Astrocyte (in vitro differentiated cells and primary cell): ENCODE measurements at regions not wholly inside any gene's neighbourhood (a gene's known extent, or its start where the extent isn't known, plus 50 kb on each side); places are given as distances from the start of the nearest gene placed in this dataset.

ENCODE experiments used
- DNase-seq: peaks from one replicate; pipeline ENCODE4 v3.0.0-alpha.2; 2010; ENCODE audit warnings: low read depth
- FAIRE-seq: peaks from 2 replicates; lab custom pipeline; 2011; peaks lifted over from hg19 to GRCh38; lab: Jason Lieb, UNC
- H2AFZ ChIP-seq: 2 replicates; pipeline ENCODE4 v1.6.0; 2012; ENCODE audit warnings: low read depth, low read length, inconsistent platforms
- H3K27ac ChIP-seq: 2 replicates; pipeline ENCODE4 v1.5.1; 2011; ENCODE audit warnings: low read depth, low read length, inconsistent platforms
- H3K27me3 ChIP-seq: 2 replicates; pipeline ENCODE4 v1.6.0; 2011; ENCODE audit warnings: low read length, inconsistent platforms; ENCODE audit not compliant: insufficient read depth
- H3K36me3 ChIP-seq: 2 replicates; pipeline ENCODE4 v1.5.1; 2011; ENCODE audit warnings: low read length, inconsistent platforms; ENCODE audit not compliant: insufficient read depth
- H3K4me1 ChIP-seq: 2 replicates; pipeline ENCODE4 v1.5.1; 2011; ENCODE audit warnings: low read length, inconsistent platforms; ENCODE audit not compliant: insufficient read depth
- H3K4me2 ChIP-seq: 2 replicates; pipeline ENCODE4 v1.6.0; 2012; ENCODE audit warnings: low read length, inconsistent platforms
- H3K4me3 ChIP-seq: 2 replicates; pipeline ENCODE4 v1.5.1; 2011; ENCODE audit warnings: low read depth, mild to moderate bottlenecking, low read length, inconsistent platforms; ENCODE audit not compliant: insufficient read depth
- H3K79me2 ChIP-seq: 2 replicates; pipeline ENCODE4 v1.6.0; 2012; ENCODE audit warnings: mild to moderate bottlenecking, low read length, inconsistent platforms; ENCODE audit not compliant: insufficient read depth
- H3K9ac ChIP-seq: 2 replicates; pipeline ENCODE4 v1.6.0; 2012; ENCODE audit warnings: mild to moderate bottlenecking, low read length, inconsistent platforms
- H3K9me3 ChIP-seq: 2 replicates; pipeline ENCODE4 v1.5.1; 2012; ENCODE audit warnings: low read depth, mild to moderate bottlenecking, low read length, inconsistent platforms; ENCODE audit not compliant: insufficient read depth
- H4K20me1 ChIP-seq: 2 replicates; pipeline ENCODE4 v1.6.0; 2012; ENCODE audit warnings: low read length, inconsistent platforms; ENCODE audit not compliant: insufficient read depth
- H3K27ac Mint-ChIP-seq: one replicate; pipeline ENCODE4 v1.8.0; 2021; ENCODE audit warnings: mild to moderate bottlenecking, mixed read lengths; ENCODE audit not compliant: unreplicated experiment
- H3K27me3 Mint-ChIP-seq: one replicate; pipeline ENCODE4 v1.8.0; 2021; ENCODE audit warnings: low read depth, mixed read lengths; ENCODE audit not compliant: unreplicated experiment
- H3K36me3 Mint-ChIP-seq: one replicate; pipeline ENCODE4 v1.8.0; 2021; ENCODE audit warnings: low read depth, mixed read lengths; ENCODE audit not compliant: unreplicated experiment
- H3K4me1 Mint-ChIP-seq: one replicate; pipeline ENCODE4 v1.8.0; 2021; ENCODE audit warnings: low read depth, mixed read lengths; ENCODE audit not compliant: unreplicated experiment
- H3K4me3 Mint-ChIP-seq: one replicate; pipeline ENCODE4 v1.8.0; 2021; ENCODE audit warnings: mild to moderate bottlenecking, moderate library complexity, mixed read lengths; ENCODE audit not compliant: unreplicated experiment
- H3K9me3 Mint-ChIP-seq: one replicate; pipeline ENCODE4 v1.8.0; 2021; ENCODE audit warnings: mild to moderate bottlenecking, mixed read lengths; ENCODE audit not compliant: unreplicated experiment
- EZH2 ChIP-seq: IDR thresholded peaks from 2 replicates; pipeline ENCODE4 v1.6.1; 2012; ENCODE audit warnings: mild to moderate bottlenecking, low read length, inconsistent platforms; ENCODE audit not compliant: insufficient read depth
- TF ChIP-seq, protein P1 (sequence below): IDR thresholded peaks from 2 replicates; pipeline ENCODE4 v1.5.1; 2011; ENCODE audit warnings: low read depth, mild to moderate bottlenecking, inconsistent platforms, low read length, moderate library complexity; ENCODE audit not compliant: insufficient read depth

DNA sequence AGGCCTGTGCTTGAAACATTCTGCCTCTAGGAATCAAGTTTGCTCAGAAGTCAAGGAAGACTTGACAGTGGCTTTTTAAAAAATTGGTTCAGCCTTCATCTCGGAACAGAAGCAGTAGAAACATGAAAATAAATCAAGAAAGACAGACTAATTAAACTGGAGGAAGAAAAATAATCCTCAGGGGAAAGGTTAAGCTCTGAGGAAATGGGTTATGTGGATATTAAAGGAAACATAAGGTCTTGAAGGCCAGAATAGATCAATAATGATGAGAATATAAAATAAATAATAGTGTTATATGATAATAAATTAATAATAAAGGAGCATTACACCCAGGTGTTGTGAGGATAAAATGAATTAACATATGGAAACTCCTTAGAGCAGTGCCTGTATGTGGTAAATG lies 121.7 kb downstream of the GPR63 start:
- Histone ChIP-seq H3K4me2 (no peak overlapping the region), H3K9ac (no peak overlapping the region), H3K36me3 (no peaks in the 10 kb centered on the region), H4K20me1 (no peaks in the 10 kb centered on the region), H3K27ac (no peak overlapping the region), H3K4me3 (no peak overlapping the region), H2AFZ (no peak overlapping the region), H3K4me1 (no peaks in the 10 kb centered on the region), H3K27me3 (no peaks in the 10 kb centered on the region), H3K9me3 (no peaks in the 10 kb centered on the region), H3K79me2 (no peaks in the 10 kb centered on the region)
- DNase-seq (no peak), FAIRE-seq (no peak)
- H3K27ac Mint-ChIP-seq = no peak overlapping the region
- H3K4me3 Mint-ChIP-seq = no peak overlapping the region
- TF ChIP-seq, protein P1, sequence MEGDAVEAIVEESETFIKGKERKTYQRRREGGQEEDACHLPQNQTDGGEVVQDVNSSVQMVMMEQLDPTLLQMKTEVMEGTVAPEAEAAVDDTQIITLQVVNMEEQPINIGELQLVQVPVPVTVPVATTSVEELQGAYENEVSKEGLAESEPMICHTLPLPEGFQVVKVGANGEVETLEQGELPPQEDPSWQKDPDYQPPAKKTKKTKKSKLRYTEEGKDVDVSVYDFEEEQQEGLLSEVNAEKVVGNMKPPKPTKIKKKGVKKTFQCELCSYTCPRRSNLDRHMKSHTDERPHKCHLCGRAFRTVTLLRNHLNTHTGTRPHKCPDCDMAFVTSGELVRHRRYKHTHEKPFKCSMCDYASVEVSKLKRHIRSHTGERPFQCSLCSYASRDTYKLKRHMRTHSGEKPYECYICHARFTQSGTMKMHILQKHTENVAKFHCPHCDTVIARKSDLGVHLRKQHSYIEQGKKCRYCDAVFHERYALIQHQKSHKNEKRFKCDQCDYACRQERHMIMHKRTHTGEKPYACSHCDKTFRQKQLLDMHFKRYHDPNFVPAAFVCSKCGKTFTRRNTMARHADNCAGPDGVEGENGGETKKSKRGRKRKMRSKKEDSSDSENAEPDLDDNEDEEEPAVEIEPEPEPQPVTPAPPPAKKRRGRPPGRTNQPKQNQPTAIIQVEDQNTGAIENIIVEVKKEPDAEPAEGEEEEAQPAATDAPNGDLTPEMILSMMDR = no peak
- TF ChIP-seq EZH2 = no peak
- H3K27me3 Mint-ChIP-seq = no peaks in the 10 kb centered on the region
- no peaks in the 10 kb centered on the region for H3K36me3 Mint-ChIP-seq
- no peaks in the 10 kb centered on the region for H3K4me1 Mint-ChIP-seq
- H3K9me3 Mint-ChIP-seq = no peaks in the 10 kb centered on the region

GRCh38 chr6:96704713-96705112 lies 132.6 kb downstream of the GPR63 start:
- FAIRE-seq = no peak
- H4K20me1 ChIP-seq = no peaks in the 10 kb centered on the region
- no peaks in the 10 kb centered on the region for H3K9me3 ChIP-seq
- Mint-ChIP-seq H3K27me3 (no peaks in the 10 kb centered on the region), H3K36me3 (no peaks in the 10 kb centered on the region), H3K27ac (no peak overlapping the region), H3K9me3 (no peaks in the 10 kb centered on the region), H3K4me1 (no peaks in the 10 kb centered on the region), H3K4me3 (no peak overlapping the region)
- no peaks in the 10 kb centered on the region for H3K36me3 ChIP-seq
- H3K27me3 ChIP-seq = no peaks in the 10 kb centered on the region
- no peak overlapping the region for H3K4me2 ChIP-seq
- no peak for DNase-seq
- no peaks in the 10 kb centered on the region for H3K79me2 ChIP-seq
- no peak overlapping the region for H3K9ac ChIP-seq
- H3K27ac ChIP-seq = no peak overlapping the region
- H2AFZ ChIP-seq = no peak overlapping the region
- no peaks in the 10 kb centered on the region for H3K4me1 ChIP-seq
- TF ChIP-seq, protein P1 = no peak
- no peak for TF ChIP-seq EZH2
- H3K4me3 ChIP-seq = no peak overlapping the region

GRCh38 chr6:96702626-96703025 lies 134.7 kb downstream of the GPR63 start:
- H3K4me2 ChIP-seq = no peak overlapping the region
- H3K27ac Mint-ChIP-seq = no peak overlapping the region
- TF ChIP-seq, protein P1 = no peak
- no peak for TF ChIP-seq EZH2
- H3K9me3 ChIP-seq = no peaks in the 10 kb centered on the region
- H3K27me3 ChIP-seq = no peaks in the 10 kb centered on the region
- DNase-seq (no peak), FAIRE-seq (no peak)
- no peaks in the 10 kb centered on the region for H3K79me2 ChIP-seq
- H3K4me1 Mint-ChIP-seq = no peaks in the 10 kb centered on the region
- no peaks in the 10 kb centered on the region for H3K4me1 ChIP-seq
- H3K9me3 Mint-ChIP-seq = no peaks in the 10 kb centered on the region
- no peak overlapping the region for H2AFZ ChIP-seq
- no peak overlapping the region for H3K4me3 ChIP-seq
- no peaks in the 10 kb centered on the region for H3K36me3 Mint-ChIP-seq
- no peaks in the 10 kb centered on the region for H3K36me3 ChIP-seq
- no peak overlapping the region for H3K4me3 Mint-ChIP-seq
- no peaks in the 10 kb centered on the region for H3K27me3 Mint-ChIP-seq
- no peak overlapping the region for H3K27ac ChIP-seq
- H3K9ac ChIP-seq = no peak overlapping the region
- no peaks in the 10 kb centered on the region for H4K20me1 ChIP-seq
